GM19023 (cell line): ENCODE measurements at regions not wholly inside any gene's neighbourhood (a gene's known extent, or its start where the extent isn't known, plus 50 kb on each side); places are given as distances from the start of the nearest gene placed in this dataset.

Experiments
- ATAC-seq: cut with Tn5 transposase; IDR thresholded peaks from one replicate; pipeline ENCODE4 v1.9.1; 2021; ENCODE audit warnings: mild to moderate bottlenecking, moderate library complexity; ENCODE audit not compliant: unreplicated experiment

- no peak for ATAC-seq
These were observed 506.7 kb downstream of the KCTD12 start for GRCh38 chr13:76379341-76380105.

DNA sequence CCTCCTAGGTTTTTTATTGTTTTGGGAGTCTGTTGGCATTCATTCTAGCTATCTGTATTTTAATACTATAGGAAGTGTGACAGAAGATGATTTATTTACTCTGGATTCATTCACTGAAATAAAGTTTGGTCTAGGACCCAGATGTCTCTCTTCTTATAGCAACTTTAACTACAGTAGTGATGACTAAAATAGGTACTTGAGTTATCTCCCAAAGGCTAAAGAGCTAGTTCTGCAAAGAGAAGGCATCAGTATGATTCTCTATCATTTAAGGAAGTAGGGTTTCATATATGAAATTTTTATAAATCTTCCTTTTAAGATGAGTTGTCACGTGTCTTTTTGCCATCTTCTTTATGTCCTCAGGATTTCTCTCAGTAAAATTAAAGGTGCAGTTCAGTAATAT, 507.4 kb downstream of the KCTD12 start:
- ATAC-seq, result no peak

DNA sequence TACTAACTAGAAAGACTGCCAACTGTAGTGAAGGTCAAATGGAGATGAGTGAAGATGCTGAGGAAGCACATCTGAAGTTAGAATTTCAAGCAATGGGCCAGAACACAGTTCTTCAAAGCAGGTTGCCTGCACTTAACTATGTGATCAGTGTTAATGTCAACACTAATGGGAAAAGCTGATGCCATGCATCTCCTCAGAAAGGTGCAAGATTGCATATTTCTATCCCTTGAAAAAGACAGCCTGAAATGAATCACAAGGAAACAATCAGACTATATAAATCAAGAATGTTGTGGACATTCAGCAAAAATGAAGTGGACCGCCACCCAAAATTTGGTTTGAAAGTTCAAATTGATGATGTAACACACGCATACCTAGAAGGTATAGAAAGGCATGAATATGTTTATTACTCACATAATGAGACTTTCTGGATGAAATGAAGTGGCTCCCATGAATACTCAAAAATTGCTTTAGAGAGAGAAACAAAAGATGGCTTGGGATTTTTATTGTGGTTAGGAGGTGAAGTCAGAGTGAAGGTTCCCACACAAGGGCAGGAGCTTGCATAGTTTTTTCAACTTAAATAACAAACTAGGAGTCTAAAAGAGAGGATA, 522.4 kb downstream of the KCTD12 start:
- no peak for ATAC-seq

GRCh38 chr13:76361868-76362267, 524.3 kb downstream of the KCTD12 start:
- no peak for ATAC-seq

DNA sequence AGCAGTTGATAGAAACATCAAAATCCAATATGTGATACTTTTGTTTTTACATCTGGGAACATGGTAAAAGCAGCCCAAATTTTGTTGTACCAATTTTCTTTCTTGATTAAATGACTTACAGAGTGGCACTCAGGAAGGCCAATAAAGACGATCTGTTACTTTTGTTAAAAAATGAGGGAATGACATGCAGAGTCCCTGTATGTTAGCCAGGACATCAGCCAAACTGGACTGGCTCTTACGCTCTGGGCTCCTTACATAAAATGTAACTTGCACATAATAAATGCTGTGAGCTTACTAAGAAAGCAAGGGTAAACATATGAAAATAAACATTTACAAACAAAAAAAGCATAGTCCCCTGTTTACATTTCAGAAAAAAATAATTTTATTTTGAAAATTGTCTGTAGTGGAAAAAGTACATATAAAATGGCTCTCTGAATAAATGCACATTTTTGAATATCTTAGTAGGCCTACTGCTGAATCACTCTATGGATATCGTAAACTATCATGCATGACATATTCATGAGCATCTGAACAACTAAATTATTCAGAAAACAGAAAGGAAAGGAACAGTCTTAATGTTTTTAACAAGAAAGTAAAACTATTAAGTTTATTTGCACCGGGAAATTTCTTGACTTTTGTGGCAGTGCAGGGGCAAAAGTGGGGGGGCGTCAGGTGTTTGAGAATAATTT, 534.5 kb downstream of the KCTD12 start:
- no peak for ATAC-seq

- no peak for ATAC-seq
These were observed 535.8 kb downstream of the KCTD12 start for GRCh38 chr13:76350399-76350798.

GRCh38 chr13:76349700-76350099, 536.5 kb downstream of the KCTD12 start:
- no peak for ATAC-seq

DNA sequence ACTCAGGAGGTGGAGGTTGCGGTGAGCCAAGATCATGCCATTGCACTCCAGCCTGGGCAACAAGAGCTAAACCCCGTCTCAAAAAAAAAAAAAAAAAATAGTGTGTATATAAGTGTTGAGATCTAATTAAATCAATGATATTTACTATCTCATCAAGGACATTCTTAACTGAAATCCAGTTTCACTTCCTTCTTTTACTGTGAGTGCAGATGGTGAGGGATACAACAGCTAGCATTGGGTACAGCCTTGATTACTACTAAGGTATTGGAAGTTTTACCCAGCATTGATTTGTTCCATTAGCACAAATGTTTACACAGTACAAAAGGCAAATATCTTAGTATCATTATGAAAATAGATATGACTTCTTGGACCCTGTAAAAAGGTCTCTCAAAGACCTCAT, 546.6 kb downstream of the KCTD12 start:
- ATAC-seq, result no peak

GRCh38 chr13:76338003-76338402, 548.2 kb downstream of the KCTD12 start:
- no peak for ATAC-seq

- no peak for ATAC-seq
These were observed 549.0 kb downstream of the KCTD12 start for GRCh38 chr13:76336889-76337844.

GRCh38 chr13:76335463-76335862, 550.7 kb downstream of the KCTD12 start:
- ATAC-seq, result no peak

GRCh38 chr13:76331943-76332712, 554.1 kb downstream of the KCTD12 start:
- ATAC-seq, result no peak

- no peak for ATAC-seq
These were observed 555.4 kb downstream of the KCTD12 start for GRCh38 chr13:76330761-76331160.

- ATAC-seq, result no peak
These were observed 556.2 kb downstream of the KCTD12 start for GRCh38 chr13:76329866-76330580.

DNA sequence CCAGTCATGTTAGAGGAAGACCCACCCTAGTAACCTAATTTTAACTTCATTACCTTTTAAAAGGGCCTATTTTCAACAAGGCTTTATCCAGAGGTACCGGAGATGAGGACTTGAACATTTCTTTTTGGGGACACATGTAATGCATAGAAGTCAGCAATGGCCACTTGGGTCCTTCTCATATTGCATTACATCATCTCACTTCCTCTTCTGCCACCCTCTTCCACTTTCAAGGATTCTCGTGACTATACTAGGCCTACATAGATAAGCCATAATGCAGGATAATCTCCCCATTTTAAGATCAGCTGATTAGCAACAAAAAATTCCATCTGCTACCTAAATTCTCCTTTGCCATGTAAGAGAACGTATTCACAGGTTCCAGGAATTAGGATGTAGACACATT, 557.2 kb downstream of the KCTD12 start:
- ATAC-seq, result no peak

GRCh38 chr13:76326343-76326742, 559.9 kb downstream of the KCTD12 start:
- ATAC-seq, result no peak

GRCh38 chr13:76319921-76320320, 566.3 kb downstream of the KCTD12 start:
- ATAC-seq, result no peak

DNA sequence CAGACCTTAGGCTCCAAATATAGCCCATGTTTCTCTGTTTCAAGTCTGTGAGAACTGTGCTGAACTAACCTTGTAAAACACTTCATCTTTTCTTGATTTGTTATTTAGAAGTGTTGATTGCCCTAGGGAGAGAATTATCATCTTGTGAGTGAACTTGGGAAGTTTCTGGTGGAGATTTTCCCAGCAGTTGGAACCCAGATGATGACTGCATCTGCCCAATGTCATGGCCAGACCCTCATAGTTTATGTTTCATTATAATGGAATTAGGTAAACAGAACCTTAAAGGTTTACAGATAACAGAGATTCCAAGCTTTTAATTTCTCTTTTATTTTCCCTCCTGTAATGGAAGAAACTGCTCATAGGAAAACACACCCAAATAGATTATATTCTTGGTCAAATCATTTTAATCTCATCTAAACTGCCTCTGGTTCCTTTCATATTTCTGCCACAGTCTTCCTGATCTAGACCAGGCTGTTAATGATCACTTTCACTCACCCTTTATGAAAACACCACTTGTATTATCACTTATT, 569.1 kb downstream of the KCTD12 start:
- ATAC-seq, result no peak

DNA sequence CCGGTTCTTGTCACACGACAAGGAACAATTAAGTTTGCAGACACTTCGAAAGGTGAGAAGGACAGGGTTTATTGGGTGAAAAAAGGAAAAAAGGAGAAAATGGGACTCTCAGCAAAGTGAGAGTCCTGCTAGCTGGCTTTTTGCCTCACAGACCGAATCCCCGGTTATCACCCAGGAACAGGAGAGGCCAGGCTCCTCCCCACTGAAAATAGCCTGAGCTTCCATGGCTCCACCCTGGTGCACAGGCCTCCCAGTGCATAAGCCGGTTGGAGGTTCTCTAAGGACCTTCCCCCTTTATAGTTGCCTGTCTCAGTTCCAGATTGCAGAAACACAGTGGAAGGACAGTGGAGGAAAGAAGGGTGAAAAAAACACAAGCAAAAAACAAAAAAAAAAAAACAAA, 571.7 kb downstream of the KCTD12 start:
- ATAC-seq, result no peak
